ENCODE measurements at regions not wholly inside any gene's neighbourhood (a gene's known extent, or its start where the extent isn't known, plus 50 kb on each side); places are given as distances from the start of the nearest gene placed in this dataset.

DNA sequence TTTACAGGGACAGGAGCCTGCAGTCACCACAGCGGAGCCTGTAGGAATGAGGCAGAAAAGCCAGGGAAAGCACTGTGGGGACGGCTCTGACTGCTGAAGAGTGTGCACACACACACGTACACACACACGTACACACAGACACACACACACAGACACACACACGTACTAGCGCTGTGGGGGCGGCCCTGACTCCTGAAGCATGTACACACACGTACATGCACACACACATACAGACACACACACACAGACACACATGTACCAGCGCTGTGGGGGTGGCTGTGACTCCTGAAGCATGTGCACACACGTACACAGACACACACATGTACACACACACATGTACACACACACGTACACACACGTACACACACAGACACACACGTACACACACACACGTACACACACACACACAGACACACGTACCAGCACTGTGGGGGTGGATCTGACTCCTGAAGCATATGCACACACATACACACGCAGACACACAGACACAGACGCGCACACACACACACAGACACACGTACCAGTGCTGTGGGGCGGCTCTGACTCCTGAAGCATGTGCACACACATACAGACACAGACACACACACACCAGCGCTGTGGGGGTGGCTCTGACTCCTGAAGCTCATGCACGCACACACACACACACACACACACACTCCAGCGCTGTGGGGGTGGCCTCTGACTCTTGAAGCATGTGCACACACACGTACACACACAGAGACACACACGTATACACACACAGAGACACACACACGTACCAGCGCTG, 127.3 kb downstream of the DLL1 start:
- TF ChIP-seq, protein P1, sequence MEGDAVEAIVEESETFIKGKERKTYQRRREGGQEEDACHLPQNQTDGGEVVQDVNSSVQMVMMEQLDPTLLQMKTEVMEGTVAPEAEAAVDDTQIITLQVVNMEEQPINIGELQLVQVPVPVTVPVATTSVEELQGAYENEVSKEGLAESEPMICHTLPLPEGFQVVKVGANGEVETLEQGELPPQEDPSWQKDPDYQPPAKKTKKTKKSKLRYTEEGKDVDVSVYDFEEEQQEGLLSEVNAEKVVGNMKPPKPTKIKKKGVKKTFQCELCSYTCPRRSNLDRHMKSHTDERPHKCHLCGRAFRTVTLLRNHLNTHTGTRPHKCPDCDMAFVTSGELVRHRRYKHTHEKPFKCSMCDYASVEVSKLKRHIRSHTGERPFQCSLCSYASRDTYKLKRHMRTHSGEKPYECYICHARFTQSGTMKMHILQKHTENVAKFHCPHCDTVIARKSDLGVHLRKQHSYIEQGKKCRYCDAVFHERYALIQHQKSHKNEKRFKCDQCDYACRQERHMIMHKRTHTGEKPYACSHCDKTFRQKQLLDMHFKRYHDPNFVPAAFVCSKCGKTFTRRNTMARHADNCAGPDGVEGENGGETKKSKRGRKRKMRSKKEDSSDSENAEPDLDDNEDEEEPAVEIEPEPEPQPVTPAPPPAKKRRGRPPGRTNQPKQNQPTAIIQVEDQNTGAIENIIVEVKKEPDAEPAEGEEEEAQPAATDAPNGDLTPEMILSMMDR (conservative IDR thresholded peaks at IDR 0.05; ENCODE audit: low read depth, low read length), result no peak
- no peak for DNase-seq (ENCODE audit: low read depth)
- no peak overlapping the region for H3K4me3 ChIP-seq (ENCODE audit: low read length)

DNA sequence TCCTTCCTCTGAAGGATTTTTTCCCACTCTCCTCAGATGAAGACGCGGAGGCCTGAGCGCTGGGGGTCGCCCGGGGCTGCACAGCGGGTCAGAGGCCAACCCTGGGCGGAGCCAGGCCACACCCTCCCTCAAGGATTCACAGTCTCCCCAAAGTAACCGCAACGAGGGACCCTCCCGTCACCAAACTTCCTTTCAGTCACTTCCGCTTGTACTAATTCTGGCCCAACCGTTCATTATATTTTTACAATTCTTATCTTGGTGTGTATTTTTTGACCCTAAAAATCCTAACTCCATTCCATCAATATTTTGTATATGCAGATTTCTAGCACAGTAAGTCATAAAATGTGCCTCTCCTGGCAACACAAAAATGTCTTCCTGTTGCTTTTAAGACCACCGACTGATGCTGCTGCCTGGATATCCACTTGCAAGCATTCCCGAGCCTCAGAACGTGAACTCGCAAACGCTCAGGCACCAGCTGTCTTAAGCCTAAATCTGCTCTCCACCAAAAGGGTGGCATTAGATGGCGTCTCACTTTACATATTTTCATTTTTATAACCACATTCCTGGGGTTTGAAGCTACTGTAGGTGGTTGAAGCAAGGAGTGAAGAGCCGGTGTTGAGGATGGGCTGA, 128.0 kb downstream of the DLL1 start:
- TF ChIP-seq, protein P1 (conservative IDR thresholded peaks at IDR 0.05; ENCODE audit: low read depth, low read length), result no peak
- no peak overlapping the region for H3K4me3 ChIP-seq (ENCODE audit: low read length)
- DNase-seq (ENCODE audit: low read depth), result no peak

DNA sequence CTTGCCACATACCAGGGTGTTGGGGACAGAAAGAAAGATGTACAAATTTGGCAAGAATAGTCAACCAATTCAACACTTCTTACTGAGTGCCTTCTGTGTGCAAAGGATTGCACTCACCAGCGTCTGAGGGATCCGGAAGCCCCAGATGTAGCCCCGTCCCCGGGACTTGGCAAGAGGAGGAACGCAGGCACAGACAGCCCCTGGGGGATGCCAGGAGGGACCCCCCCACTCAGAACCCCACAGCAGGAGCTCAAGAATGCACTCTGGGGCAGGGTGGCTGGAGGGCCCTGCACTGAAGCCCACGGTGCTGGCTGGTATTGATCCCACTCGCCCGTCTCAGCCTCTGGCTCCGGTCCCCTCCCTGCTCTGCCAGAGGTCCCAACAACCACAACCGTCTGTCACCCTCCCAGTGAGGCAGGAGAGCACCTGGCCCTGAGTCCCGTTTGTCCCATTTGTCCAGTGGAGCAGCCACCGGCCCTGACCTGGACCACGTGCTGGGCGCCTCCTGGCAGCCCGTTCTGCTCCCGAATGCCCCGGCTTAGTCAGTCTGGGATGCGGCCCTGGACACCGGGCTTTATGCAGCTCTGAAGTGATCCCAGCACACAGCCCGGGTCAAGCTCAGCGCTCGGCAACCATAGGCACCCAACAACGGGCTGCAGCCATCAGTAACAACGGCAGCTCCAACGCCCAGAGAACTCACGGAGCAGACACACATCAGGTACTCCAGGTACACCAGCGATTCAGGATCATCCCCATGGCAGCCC, 128.7 kb downstream of the DLL1 start:
- no peak for DNase-seq (ENCODE audit: low read depth)
- TF ChIP-seq, protein P1 (conservative IDR thresholded peaks at IDR 0.05; ENCODE audit: low read depth, low read length), result no peak
- H3K4me3 ChIP-seq (ENCODE audit: low read length), result no peak overlapping the region

DNA sequence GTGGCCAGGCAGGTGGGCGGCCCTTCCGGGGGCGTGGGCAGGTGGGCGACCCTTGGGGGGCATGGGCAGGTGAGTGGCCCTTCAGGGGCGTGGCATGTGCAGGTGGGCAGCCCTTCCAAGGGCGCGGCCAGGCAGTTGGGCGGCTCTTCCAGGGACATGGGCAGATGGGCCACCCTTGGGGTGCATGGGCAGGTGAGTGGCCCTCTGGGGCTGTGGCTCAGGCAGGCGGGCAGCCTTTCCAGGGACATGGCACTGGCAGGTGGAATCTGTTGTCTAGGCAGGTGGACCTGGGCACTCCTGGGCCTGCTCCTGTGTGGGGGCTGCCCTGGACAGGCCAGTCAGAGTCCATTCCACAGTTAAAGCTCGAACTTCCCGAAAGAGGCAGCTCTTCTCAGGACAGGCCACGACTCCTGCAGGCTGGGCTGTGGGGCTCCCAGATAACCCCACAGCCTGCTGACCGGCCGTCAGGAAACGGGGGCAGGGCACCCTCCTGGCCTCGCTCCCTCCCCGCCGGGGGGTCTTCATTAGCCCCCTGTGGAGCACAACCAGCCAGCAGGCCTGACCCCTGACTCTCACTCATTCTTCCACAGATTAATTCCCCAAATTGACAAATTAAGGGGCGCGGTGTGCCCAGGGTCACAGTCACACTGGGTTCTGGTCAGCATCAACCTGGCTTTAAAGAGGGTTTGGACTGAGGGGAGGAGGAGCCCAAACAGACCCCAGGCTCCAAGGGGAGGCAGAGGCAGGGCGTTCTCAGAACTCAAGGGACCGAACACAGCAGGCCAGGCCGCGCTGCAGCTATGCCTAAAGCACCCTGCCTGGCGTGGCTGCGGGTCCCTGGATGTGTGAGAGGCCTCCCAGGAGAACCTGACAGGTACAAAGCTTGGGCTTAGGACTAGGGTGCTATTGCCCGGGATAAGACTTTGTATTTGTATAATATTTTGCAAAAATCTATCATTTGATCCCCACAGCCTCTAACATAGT, 130.0 kb downstream of the DLL1 start:
- TF ChIP-seq, protein P1 (conservative IDR thresholded peaks at IDR 0.05; ENCODE audit: low read depth, low read length), result no peak
- no peak for DNase-seq (ENCODE audit: low read depth)

DNA sequence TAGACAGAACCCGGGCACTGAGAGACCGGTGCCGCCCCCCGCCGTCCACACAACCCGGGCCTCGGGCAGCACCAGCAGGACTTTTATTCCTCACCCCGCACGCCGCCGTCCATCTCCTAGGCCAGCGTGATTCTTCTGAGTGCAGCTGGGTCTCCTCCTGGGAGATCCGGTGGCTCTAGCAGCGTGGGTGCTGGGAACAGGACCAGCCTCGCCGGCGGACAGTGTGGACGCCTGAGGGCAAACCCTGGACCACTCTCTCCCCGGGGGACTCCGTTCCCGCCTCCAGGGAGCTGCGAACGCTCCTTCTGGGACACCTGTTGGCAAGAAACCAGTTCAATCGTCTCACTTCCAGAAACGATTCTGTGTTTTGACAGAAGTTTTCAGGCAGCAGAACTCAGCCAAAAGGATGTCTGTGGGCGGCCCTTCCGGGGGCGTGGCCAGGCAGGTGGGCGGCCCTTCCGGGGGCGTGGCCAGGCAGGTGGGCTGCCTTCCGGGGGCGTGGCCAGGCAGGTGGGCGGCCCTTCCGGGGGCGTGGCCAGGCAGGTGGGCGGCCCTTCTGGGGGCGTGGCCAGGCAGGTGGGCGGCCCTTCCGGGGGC, 130.7 kb downstream of the DLL1 start:
- no peak overlapping the region for H3K4me3 ChIP-seq (ENCODE audit: low read length)
- no peak for DNase-seq (ENCODE audit: low read depth)
- TF ChIP-seq, protein P1 (conservative IDR thresholded peaks at IDR 0.05; ENCODE audit: low read depth, low read length), result no peak

More for the DNA sequence above, 130.0 kb downstream of the DLL1 start:
- H3K4me3 ChIP-seq (ENCODE audit: low read length), result no peak overlapping the region

Data from retinal pigment epithelial cell (primary cell).